Neural cell (in vitro differentiated cells): ENCODE measurements at regions not wholly inside any gene's neighbourhood (a gene's known extent, or its start where the extent isn't known, plus 50 kb on each side); places are given as distances from the start of the nearest gene placed in this dataset.

Source experiments
- EZH2 ChIP-seq: fragments of 200-600, 300-800 bp; shearing (Covaris generic), sonication (generic); IDR thresholded peaks from 2 replicates; pipeline ENCODE4 v1.6.1; 2014; ENCODE audit warnings: antibody characterized with exemption, low read length, borderline replicate concordance, mild to moderate bottlenecking; ENCODE audit not compliant: insufficient read depth, poor library complexity, severe bottlenecking
- POLR2AphosphoS5 ChIP-seq: IDR thresholded peaks from 2 replicates; pipeline ENCODE4 v1.6.1; 2012
- RAD21 ChIP-seq: fragments of 450-650 bp; conservative IDR thresholded peaks from 2 replicates; pipeline ENCODE4 v1.6.1; 2014; ENCODE audit warnings: antibody characterized with exemption, mild to moderate bottlenecking, moderate library complexity
- TF ChIP-seq, protein P1 (sequence below): fragments of 450-650 bp; IDR thresholded peaks from 2 replicates; pipeline ENCODE4 v1.5.1; 2014; ENCODE audit warnings: antibody characterized with exemption, mild to moderate bottlenecking, moderate library complexity; ENCODE audit not compliant: poor library complexity, severe bottlenecking
- TF ChIP-seq, protein P2 (sequence below): IDR thresholded peaks from 2 replicates; pipeline ENCODE4 v1.6.1; 2012; ENCODE audit warnings: borderline replicate concordance

- TF ChIP-seq, protein P1, sequence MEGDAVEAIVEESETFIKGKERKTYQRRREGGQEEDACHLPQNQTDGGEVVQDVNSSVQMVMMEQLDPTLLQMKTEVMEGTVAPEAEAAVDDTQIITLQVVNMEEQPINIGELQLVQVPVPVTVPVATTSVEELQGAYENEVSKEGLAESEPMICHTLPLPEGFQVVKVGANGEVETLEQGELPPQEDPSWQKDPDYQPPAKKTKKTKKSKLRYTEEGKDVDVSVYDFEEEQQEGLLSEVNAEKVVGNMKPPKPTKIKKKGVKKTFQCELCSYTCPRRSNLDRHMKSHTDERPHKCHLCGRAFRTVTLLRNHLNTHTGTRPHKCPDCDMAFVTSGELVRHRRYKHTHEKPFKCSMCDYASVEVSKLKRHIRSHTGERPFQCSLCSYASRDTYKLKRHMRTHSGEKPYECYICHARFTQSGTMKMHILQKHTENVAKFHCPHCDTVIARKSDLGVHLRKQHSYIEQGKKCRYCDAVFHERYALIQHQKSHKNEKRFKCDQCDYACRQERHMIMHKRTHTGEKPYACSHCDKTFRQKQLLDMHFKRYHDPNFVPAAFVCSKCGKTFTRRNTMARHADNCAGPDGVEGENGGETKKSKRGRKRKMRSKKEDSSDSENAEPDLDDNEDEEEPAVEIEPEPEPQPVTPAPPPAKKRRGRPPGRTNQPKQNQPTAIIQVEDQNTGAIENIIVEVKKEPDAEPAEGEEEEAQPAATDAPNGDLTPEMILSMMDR: no peak
- TF ChIP-seq POLR2AphosphoS5: no peak
- TF ChIP-seq EZH2: no peak
- no peak for TF ChIP-seq RAD21
- TF ChIP-seq, protein P2, sequence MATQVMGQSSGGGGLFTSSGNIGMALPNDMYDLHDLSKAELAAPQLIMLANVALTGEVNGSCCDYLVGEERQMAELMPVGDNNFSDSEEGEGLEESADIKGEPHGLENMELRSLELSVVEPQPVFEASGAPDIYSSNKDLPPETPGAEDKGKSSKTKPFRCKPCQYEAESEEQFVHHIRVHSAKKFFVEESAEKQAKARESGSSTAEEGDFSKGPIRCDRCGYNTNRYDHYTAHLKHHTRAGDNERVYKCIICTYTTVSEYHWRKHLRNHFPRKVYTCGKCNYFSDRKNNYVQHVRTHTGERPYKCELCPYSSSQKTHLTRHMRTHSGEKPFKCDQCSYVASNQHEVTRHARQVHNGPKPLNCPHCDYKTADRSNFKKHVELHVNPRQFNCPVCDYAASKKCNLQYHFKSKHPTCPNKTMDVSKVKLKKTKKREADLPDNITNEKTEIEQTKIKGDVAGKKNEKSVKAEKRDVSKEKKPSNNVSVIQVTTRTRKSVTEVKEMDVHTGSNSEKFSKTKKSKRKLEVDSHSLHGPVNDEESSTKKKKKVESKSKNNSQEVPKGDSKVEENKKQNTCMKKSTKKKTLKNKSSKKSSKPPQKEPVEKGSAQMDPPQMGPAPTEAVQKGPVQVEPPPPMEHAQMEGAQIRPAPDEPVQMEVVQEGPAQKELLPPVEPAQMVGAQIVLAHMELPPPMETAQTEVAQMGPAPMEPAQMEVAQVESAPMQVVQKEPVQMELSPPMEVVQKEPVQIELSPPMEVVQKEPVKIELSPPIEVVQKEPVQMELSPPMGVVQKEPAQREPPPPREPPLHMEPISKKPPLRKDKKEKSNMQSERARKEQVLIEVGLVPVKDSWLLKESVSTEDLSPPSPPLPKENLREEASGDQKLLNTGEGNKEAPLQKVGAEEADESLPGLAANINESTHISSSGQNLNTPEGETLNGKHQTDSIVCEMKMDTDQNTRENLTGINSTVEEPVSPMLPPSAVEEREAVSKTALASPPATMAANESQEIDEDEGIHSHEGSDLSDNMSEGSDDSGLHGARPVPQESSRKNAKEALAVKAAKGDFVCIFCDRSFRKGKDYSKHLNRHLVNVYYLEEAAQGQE: no peak
Observed at GRCh38 chr2:38489846-38490245, 112.8 kb upstream of the ATL2 start.
